Transverse colon (tissue), 4 donors: ENCODE measurements at regions not wholly inside any gene's neighbourhood (a gene's known extent, or its start where the extent isn't known, plus 50 kb on each side); places are given as distances from the start of the nearest gene placed in this dataset.

Source experiments
- POLR2AphosphoS5 ChIP-seq, 3 donors: sonication (generic); formaldehyde crosslinking; IDR thresholded peaks; one replicate each; pipeline ENCODE4 v1.6.1; 2016; ENCODE audit warnings: antibody characterized with exemption in 3 of 3
- TF ChIP-seq, protein P1 (sequence below), 5 experiments: fragments of 200-600 bp in 3 of 5; fragments of 450-650 bp in 2 of 5; sonication (generic) in 3 of 5; IDR thresholded peaks; 1 replicate in 2 of 5; 2 replicates in 3 of 5; pipeline ENCODE4 v1.5.1; 2016 to 2017; ENCODE audit warnings: antibody characterized with exemption in 5 of 5, inconsistent platforms in 3 of 5, mild to moderate bottlenecking in 2 of 5, moderate library complexity in 1 of 5

DNA sequence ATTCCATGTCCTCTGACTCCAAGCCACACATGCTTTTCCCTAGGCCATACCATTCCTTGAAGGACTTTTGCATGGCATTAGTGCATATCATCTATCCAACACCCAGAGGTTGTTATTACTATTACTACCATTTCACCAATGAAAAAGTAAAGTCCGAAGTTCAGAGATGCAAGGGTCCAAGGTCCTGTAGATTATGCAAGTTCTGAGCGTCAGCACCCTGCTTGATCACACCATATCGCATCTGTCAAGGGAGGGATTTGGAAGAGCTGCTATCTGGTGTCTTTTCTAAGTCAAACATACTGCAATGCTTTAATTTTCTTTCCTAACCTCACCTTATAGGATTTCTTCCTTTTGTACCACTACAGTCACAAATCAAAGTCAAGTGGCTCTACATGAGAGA, 214.7 kb upstream of the CADM1 start:
- TF ChIP-seq, protein P1, sequence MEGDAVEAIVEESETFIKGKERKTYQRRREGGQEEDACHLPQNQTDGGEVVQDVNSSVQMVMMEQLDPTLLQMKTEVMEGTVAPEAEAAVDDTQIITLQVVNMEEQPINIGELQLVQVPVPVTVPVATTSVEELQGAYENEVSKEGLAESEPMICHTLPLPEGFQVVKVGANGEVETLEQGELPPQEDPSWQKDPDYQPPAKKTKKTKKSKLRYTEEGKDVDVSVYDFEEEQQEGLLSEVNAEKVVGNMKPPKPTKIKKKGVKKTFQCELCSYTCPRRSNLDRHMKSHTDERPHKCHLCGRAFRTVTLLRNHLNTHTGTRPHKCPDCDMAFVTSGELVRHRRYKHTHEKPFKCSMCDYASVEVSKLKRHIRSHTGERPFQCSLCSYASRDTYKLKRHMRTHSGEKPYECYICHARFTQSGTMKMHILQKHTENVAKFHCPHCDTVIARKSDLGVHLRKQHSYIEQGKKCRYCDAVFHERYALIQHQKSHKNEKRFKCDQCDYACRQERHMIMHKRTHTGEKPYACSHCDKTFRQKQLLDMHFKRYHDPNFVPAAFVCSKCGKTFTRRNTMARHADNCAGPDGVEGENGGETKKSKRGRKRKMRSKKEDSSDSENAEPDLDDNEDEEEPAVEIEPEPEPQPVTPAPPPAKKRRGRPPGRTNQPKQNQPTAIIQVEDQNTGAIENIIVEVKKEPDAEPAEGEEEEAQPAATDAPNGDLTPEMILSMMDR (IDR thresholded peaks at IDR 0.05): no peak
- no peak for TF ChIP-seq POLR2AphosphoS5 (IDR thresholded peaks at IDR 0.05)
